ENCODE measurements at regions not wholly inside any gene's neighbourhood (a gene's known extent, or its start where the extent isn't known, plus 50 kb on each side); places are given as distances from the start of the nearest gene placed in this dataset.

DNA sequence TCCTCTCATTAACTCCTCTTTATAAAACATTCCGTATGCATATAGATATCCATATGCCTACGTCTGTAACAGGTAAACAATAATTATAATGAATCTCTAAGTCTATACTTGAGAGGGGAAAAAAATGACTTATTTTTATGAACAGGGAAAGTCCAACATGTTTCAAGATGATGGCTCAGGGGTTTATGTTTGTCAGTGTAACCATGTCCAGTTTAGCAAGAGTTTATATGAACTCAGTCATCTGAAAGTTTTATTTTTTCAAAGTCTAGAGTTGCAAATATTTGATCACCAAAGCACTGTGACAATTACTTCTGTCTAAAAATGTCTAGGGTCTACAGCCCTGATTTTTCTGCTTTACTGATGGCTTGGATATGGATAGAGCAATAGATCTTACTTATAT is 559.4 kb upstream of the KCNMB2 start:
- DNase-seq (ENCODE audit: insufficient read length, low spot score) (no peak), FAIRE-seq (no peak)
- TF ChIP-seq POLR2AphosphoS5 (IDR thresholded peaks at IDR 0.05; ENCODE audit: low read depth, low read length) (no peak), POLR2A (IDR thresholded peaks at IDR 0.05; ENCODE audit: low read depth, low read length) (no peak), SPI1 (IDR thresholded peaks at IDR 0.05; ENCODE audit: low read depth, low read length) (no peak), POU2F2 (IDR thresholded peaks at IDR 0.05; ENCODE audit: low read depth, low read length) (no peak), TAF1 (IDR thresholded peaks at IDR 0.05; ENCODE audit: low read depth, low read length) (no peak), PAX5 (IDR thresholded peaks at IDR 0.05; ENCODE audit: insufficient read depth, low read length, severe bottlenecking) (no peak)

DNA sequence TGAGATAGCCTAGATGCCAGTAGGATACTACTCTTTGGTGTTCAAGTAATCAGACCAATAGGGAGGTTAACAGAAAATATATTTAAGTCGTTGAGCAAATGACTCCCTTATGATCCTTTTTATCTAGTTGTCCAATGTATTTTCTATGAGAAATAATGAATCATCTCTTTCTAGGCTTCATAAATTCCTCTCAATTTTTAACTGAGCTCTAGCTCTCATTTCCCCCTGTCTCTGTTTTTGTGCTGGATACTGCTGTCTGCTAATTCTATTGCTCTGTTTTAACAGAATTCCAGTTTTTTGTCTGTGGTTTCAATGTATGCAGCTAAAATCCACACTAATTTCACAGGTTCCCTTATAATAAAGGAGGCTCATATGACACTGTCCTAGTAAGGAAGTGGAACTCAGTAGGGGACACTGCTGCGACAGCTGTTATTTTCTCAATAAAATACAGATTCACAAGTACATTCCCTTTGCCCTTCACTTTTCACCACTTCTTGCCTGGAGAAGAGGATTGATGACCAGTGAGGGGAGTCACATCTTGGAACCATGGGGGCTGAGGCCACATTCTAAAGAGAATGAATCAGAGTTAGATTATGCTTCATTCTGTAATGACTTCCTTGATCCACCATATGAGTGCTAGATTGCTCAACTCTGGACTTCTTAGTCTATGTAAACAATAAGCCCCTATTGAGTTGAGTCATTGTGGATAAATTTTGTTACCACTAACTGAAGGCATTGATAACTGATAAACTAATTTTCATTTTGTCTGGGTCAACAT is 558.7 kb upstream of the KCNMB2 start:
- no peak for DNase-seq (ENCODE audit: insufficient read length, low spot score)
- no peak for FAIRE-seq
- TF ChIP-seq PAX5 (IDR thresholded peaks at IDR 0.05; ENCODE audit: insufficient read depth, low read length, severe bottlenecking) (no peak), POU2F2 (IDR thresholded peaks at IDR 0.05; ENCODE audit: low read depth, low read length) (no peak), POLR2AphosphoS5 (IDR thresholded peaks at IDR 0.05; ENCODE audit: low read depth, low read length) (no peak), SPI1 (IDR thresholded peaks at IDR 0.05; ENCODE audit: low read depth, low read length) (no peak), POLR2A (IDR thresholded peaks at IDR 0.05; ENCODE audit: low read depth, low read length) (no peak), TAF1 (IDR thresholded peaks at IDR 0.05; ENCODE audit: low read depth, low read length) (no peak)

GRCh38 chr3:177978946-177979345 is 557.3 kb upstream of the KCNMB2 start:
- DNase-seq (ENCODE audit: insufficient read length, low spot score) (no peak), FAIRE-seq (no peak)
- TF ChIP-seq POLR2A (IDR thresholded peaks at IDR 0.05; ENCODE audit: low read depth, low read length) (no peak), POU2F2 (IDR thresholded peaks at IDR 0.05; ENCODE audit: low read depth, low read length) (no peak), SPI1 (IDR thresholded peaks at IDR 0.05; ENCODE audit: low read depth, low read length) (no peak), PAX5 (IDR thresholded peaks at IDR 0.05; ENCODE audit: insufficient read depth, low read length, severe bottlenecking) (no peak), POLR2AphosphoS5 (IDR thresholded peaks at IDR 0.05; ENCODE audit: low read depth, low read length) (no peak), TAF1 (IDR thresholded peaks at IDR 0.05; ENCODE audit: low read depth, low read length) (no peak)

GRCh38 chr3:177979703-177980102 is 556.5 kb upstream of the KCNMB2 start:
- no peak for DNase-seq (ENCODE audit: insufficient read length, low spot score)
- TF ChIP-seq POLR2A (IDR thresholded peaks at IDR 0.05; ENCODE audit: low read depth, low read length) (no peak), PAX5 (IDR thresholded peaks at IDR 0.05; ENCODE audit: insufficient read depth, low read length, severe bottlenecking) (no peak), POU2F2 (IDR thresholded peaks at IDR 0.05; ENCODE audit: low read depth, low read length) (no peak)
- FAIRE-seq, result no peak

- no peak for TF ChIP-seq POLR2AphosphoS5 (IDR thresholded peaks at IDR 0.05; ENCODE audit: low read depth, low read length)
- no peak for TF ChIP-seq SPI1 (IDR thresholded peaks at IDR 0.05; ENCODE audit: low read depth, low read length)
- no peak for TF ChIP-seq POU2F2 (IDR thresholded peaks at IDR 0.05; ENCODE audit: low read depth, low read length)
- no peak for TF ChIP-seq POLR2A (IDR thresholded peaks at IDR 0.05; ENCODE audit: low read depth, low read length)
- no peak for TF ChIP-seq TAF1 (IDR thresholded peaks at IDR 0.05; ENCODE audit: low read depth, low read length)
- no peak for TF ChIP-seq PAX5 (IDR thresholded peaks at IDR 0.05; ENCODE audit: insufficient read depth, low read length, severe bottlenecking)
- FAIRE-seq, result no peak
- no peak for DNase-seq (ENCODE audit: insufficient read length, low spot score)
Measured at GRCh38 chr3:177981576-177981975, 554.7 kb upstream of the KCNMB2 start.

DNA sequence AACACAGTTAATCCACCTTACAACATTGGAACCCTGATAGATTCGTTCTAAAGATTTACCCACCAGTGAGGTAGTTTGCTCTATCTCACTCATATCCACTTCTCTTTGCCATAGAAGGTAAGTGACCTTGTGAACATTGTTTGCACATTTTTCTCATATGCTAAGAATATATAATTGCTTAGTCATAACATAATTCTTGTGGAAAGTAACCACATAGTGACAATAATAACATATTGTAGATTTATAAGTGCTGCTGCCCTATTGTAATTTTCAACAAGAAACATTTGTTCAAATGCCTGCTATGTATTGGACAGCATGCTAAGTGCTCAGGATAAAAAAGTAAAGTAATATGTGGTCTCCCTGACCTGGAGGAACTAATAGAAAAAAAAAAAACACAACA is 554.2 kb upstream of the KCNMB2 start:
- TF ChIP-seq TAF1 (IDR thresholded peaks at IDR 0.05; ENCODE audit: low read depth, low read length) (no peak), POLR2AphosphoS5 (IDR thresholded peaks at IDR 0.05; ENCODE audit: low read depth, low read length) (no peak), SPI1 (IDR thresholded peaks at IDR 0.05; ENCODE audit: low read depth, low read length) (no peak), POU2F2 (IDR thresholded peaks at IDR 0.05; ENCODE audit: low read depth, low read length) (no peak), POLR2A (IDR thresholded peaks at IDR 0.05; ENCODE audit: low read depth, low read length) (no peak), PAX5 (IDR thresholded peaks at IDR 0.05; ENCODE audit: insufficient read depth, low read length, severe bottlenecking) (no peak)
- FAIRE-seq (no peak), DNase-seq (ENCODE audit: insufficient read length, low spot score) (no peak)

DNA sequence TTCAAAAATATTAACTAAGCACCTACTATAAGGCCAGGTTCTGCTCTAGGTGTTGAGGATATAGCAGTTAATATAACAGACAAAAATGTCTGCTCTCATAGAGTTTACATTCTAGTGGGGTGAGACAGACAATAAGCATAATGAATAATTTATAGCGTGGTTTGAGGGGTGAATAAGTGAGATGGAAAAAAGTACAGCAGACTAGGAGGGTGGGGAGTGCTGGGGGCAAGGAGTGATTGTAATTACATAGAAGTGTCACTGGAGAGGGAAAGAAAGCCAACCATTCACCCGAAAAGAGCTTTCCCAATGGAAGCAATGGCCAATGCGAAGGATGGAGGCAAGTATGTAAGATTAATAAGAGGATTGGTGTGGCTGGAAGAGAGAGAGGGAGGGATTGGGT is 552.9 kb upstream of the KCNMB2 start:
- FAIRE-seq, result no peak
- DNase-seq (ENCODE audit: insufficient read length, low spot score), result no peak
- no peak for TF ChIP-seq TAF1 (IDR thresholded peaks at IDR 0.05; ENCODE audit: low read depth, low read length)
- TF ChIP-seq POLR2AphosphoS5 (IDR thresholded peaks at IDR 0.05; ENCODE audit: low read depth, low read length), result no peak
- no peak for TF ChIP-seq POU2F2 (IDR thresholded peaks at IDR 0.05; ENCODE audit: low read depth, low read length)
- no peak for TF ChIP-seq SPI1 (IDR thresholded peaks at IDR 0.05; ENCODE audit: low read depth, low read length)
- TF ChIP-seq PAX5 (IDR thresholded peaks at IDR 0.05; ENCODE audit: insufficient read depth, low read length, severe bottlenecking), result no peak

- DNase-seq (ENCODE audit: insufficient read length, low spot score) (no peak), FAIRE-seq (no peak)
- no peak for TF ChIP-seq PAX5 (IDR thresholded peaks at IDR 0.05; ENCODE audit: insufficient read depth, low read length, severe bottlenecking)
- no peak for TF ChIP-seq SPI1 (IDR thresholded peaks at IDR 0.05; ENCODE audit: low read depth, low read length)
- no peak for TF ChIP-seq POLR2A (IDR thresholded peaks at IDR 0.05; ENCODE audit: low read depth, low read length)
- no peak for TF ChIP-seq TAF1 (IDR thresholded peaks at IDR 0.05; ENCODE audit: low read depth, low read length)
- TF ChIP-seq POU2F2 (IDR thresholded peaks at IDR 0.05; ENCODE audit: low read depth, low read length), result no peak
- TF ChIP-seq POLR2AphosphoS5 (IDR thresholded peaks at IDR 0.05; ENCODE audit: low read depth, low read length), result no peak
Measured at GRCh38 chr3:177992993-177993970, 543.0 kb upstream of the KCNMB2 start.

DNA sequence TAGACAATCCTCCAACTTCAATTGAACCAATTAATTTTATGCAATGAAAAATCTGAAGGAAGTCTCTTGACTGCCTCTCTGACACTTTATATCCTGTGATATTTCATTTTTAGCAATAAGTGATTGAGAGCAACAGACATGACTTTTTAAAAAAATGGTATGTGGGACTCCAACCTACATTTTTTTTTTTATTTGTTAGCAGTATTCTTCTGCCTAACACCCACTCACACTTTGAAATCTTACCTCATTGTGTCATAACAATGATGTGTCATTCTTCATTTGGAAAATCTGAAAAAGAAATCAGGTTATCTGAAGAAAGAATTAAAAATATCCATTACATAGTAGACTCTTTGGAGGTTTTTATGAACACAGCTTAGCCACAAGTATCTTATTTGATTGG is 541.3 kb upstream of the KCNMB2 start:
- no peak for FAIRE-seq
- TF ChIP-seq TAF1 (IDR thresholded peaks at IDR 0.05; ENCODE audit: low read depth, low read length) (no peak), POLR2A (IDR thresholded peaks at IDR 0.05; ENCODE audit: low read depth, low read length) (no peak), SPI1 (IDR thresholded peaks at IDR 0.05; ENCODE audit: low read depth, low read length) (no peak), POU2F2 (IDR thresholded peaks at IDR 0.05; ENCODE audit: low read depth, low read length) (no peak), POLR2AphosphoS5 (IDR thresholded peaks at IDR 0.05; ENCODE audit: low read depth, low read length) (no peak), PAX5 (IDR thresholded peaks at IDR 0.05; ENCODE audit: insufficient read depth, low read length, severe bottlenecking) (no peak)
- no peak for DNase-seq (ENCODE audit: insufficient read length, low spot score)

Data from GM12891 (cell line).